Stimulated activated CD4-positive, alpha-beta T cell treated with anti-CD3 and anti-CD28 coated beads, Interleukin-1b, Interleukin-23, amount 100 ng/mL, for 4 hours (primary cell): ENCODE measurements at regions not wholly inside any gene's neighbourhood (a gene's known extent, or its start where the extent isn't known, plus 50 kb on each side); places are given as distances from the start of the nearest gene placed in this dataset.

Source experiments
- DNase-seq, 2 donors: peaks; one replicate each; pipeline ENCODE4 v3.0.0-alpha.2; 2020; ENCODE audit warnings: low read depth in 2 of 2

DNA sequence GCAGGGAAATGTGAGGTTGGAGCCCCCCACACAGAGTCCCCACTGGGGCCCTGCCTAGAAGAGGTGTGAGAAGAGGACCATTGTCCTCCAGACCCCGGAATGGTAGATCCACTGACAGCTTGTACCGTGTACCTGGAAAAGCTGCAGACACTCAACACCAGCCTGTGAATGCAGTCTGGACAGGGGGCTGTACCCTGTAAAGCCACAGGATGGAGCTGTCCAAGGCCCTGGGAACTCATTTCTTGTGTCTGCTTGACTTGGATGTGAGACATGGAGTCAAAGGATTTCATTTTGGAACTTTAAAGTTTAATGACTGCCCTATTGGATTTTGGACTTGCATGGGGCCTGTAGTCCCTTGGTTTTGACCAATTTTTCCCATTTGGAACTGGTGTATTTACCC lies 535.0 kb upstream of the MEF2C start:
- no peak for DNase-seq

DNA sequence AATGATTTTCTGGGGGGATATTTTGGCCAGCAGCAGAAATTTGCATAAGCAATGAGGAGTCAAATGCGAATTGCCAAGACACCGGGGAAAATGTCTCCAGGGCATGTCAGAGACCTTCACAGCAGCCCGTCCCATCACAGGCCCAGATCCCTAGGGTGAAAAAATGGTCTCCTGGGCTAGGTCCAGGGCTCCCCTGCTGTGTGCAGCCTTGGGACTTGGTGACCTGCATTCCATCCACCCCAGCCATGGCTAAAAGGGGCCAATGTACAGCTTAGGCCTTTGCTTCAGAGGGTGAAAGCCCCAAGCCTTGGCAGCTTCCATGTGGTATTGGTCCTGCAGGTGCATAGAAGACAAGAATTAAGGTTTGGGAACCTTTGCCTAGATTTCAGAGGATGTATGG lies 534.5 kb upstream of the MEF2C start:
- DNase-seq = no peak

DNA sequence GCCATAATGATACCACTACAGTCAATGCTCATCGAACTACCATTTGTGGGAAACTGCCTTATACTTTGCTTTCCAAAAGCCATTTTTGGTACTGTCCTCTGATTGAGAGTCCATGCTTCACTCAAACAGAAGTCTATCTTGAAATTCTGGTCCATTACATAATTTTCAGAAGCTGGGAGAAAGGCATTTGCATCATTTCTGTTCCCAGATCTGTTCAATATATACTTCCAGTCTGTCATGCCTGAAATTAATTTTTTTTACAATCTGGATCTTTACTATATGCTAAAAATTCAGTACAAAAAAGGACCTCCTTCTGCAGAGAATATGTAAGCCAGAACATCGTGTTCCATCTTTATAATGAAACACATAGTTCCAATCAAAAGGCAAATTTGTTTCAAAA lies 528.9 kb upstream of the MEF2C start:
- DNase-seq = no peak

DNA sequence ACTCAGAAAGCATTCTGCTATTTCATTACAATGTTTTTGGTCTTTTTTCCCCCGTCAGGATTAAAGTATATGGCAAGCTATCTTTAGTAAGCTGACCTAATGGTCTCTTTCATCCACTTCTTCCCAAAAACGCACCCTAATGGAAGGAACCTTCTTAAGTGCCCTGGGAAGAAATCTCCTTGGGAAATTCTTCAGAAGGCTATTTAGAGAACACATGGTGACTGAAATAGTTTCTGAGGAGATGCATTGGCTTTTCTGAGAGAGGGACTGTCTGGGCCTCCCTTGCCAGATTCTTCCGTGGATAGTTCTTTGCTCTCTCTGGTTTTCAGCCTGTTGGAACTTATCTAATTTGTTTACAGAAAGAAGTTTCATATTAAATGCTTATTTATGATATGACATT lies 524.1 kb upstream of the MEF2C start:
- DNase-seq = no peak

DNA sequence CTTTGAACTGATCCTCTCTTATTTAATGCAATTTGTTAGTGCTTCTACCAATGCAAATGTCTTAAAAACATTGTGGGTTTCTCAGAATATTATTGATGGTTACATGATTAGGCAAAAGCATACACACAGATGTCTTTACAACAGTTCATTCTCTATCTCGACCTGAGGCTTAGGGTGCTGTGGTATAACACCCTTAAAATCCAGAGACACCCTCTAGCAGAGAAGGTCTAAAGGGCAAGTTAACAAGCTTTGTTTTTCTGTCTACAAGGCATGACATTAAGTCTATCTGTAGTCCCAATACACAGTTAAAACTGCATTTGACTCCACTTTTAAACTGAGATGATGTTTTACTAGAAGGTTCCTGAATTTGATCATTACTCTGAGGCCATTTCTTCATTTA lies 518.7 kb upstream of the MEF2C start:
- DNase-seq = no peak

DNA sequence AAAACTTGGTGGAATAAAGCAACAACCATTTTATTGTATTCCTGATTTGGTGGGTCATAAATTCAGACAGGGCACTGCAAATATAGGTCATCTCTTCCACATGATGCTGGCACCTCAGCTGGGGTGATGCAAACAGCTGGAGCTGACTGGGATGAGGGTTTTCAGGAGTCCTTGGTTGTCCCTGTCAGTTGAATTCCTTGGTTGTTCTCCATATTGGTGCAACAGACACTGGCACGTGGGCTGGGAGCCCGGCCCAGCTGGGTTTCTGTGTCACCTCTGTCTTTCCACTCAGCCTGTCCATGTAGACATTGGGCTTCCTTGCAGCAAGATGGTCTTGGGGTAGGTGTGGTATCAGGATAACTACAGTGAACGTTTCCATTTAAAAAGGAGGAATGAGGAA lies 518.0 kb upstream of the MEF2C start:
- DNase-seq = no peak

DNA sequence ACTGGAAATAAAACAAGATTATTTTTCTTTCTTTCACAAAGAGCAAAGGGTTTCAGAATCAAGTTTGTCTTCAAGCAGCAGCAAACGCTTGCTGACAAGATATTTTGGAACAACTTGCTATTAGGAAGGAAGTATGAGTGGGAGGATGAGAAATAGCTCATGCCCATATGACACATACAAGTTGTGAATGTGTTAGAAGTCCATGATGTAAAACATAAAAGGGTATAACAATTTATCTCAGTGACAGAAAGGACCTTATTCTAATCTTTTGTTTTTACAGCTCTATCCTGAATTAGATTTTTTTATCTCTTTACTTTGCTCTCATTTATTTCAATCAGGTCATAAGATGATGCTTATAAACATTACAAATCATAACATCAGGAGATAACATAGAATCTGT lies 516.6 kb upstream of the MEF2C start:
- DNase-seq = no peak

DNA sequence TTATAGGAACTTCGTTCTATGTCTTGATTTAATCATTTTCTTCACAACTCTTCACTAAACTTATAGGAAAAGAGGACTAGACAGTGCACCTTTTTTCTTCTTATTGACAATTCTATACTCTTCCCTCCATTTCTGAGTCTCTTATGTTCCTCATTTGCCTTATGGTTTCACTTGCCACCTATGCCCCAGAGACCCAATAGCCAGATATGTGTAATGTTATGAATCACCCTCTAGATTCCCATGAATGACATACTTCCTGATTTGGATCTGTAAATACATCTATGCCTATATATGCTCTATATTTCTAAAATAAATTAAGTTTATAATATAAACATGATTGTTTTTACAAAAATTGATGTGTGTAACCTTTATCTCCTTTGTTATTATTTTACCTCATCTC lies 514.1 kb upstream of the MEF2C start:
- DNase-seq = no peak

DNA sequence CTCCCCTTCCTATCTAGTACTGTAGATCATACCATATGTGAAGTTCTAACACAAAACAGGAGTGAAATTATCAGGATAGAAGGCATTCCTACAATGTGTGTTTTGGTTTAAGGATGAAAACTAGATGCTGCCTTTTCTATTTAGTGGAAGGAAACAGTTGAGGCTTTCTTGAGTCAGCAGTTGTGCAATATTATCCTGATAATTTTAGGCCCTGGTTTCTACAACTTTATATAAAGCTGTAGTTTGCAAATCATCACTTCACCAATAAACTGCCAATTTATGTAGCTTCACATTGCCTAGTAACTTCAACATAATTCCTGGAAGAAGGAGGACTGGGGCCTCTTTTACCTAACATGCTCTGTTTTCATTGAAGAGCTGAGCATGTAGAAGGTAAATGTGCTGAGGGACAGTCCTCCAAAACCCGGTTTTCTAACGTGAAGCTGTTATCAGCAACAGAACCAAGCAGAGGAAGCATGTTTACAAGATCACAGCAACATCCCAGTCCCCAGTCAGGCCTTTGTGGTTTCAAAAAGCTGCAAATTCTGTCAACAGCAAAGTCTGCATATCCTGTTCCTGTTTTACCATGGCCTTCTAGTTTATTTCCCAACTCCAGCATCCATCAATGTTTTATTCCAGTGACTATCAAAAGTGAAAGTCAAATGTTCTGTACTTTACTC lies 513.4 kb upstream of the MEF2C start:
- DNase-seq = no peak

DNA sequence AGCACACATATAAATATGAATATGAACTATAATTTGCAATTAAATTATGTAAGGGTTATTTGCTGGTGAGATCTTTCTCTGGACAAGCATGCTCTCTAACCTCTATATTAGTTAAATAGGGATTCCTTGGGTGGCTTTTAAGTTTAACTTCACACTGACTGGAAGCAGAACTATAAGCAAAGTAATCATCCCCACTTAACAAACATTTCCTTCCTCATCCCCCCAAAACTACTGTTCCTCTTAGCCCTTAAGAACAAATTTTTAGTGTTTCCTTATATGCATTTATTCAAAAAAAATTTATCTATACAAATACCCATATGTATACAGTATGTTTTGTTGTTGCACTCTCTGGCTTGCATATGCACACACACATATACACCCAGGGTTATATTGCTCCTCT lies 512.1 kb upstream of the MEF2C start:
- no peak for DNase-seq

DNA sequence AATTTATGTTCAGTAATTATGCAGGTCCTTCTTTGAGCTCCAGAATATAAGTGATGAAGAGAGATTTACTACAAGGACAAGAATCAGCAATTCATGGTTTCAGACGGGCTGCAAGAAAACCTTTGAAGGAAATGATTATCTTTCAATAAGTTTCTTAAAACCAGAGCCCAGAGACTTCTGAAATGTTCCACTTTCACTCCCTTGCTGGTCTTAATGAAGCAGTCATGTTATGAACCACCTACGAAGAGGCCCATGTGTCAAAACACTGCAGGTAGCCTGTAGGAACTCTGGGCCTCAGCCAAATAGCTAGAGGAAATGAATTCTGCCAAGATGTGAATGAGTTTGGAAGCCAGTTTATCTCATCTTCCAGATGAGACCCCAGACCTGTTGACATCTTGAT lies 505.9 kb upstream of the MEF2C start:
- DNase-seq = no peak

DNA sequence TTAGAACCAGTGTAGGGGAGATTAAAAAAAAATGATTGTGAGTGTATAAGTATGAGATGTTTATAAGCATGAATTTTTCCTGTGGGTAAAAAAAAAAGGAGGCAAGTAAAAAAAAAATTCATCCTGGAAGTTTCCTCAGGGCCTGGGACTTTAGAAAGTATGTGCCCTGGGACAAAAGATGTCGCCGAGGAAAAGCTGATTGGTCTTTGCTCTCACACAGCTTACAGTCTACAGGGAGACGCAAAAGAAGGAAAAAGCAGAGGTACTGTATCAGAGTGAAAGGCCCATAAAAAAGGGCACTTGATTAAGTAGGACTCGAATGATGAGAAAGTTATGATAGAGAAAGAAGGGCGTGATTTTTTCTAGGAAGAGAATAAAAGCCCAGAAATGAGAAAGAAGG lies 501.4 kb upstream of the MEF2C start:
- no peak for DNase-seq

DNA sequence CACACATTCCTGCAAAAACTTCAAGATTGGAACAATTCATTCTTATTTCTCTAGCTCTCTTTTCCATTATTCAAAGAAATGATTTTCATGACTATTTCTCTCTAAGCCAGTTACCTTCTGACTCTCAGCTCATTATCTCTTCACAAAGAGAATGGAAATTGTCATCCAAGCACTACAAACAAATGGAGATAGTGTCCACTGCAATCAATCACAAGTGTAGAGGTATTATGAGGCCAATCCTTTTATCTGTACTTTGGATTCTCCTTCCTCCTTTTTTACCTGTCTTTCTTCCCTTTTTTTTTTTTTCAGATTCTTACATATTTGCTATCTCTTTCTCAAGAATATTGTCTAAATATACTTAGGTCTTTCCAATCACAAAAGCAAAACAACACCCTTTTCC lies 497.7 kb upstream of the MEF2C start:
- DNase-seq = no peak

DNA sequence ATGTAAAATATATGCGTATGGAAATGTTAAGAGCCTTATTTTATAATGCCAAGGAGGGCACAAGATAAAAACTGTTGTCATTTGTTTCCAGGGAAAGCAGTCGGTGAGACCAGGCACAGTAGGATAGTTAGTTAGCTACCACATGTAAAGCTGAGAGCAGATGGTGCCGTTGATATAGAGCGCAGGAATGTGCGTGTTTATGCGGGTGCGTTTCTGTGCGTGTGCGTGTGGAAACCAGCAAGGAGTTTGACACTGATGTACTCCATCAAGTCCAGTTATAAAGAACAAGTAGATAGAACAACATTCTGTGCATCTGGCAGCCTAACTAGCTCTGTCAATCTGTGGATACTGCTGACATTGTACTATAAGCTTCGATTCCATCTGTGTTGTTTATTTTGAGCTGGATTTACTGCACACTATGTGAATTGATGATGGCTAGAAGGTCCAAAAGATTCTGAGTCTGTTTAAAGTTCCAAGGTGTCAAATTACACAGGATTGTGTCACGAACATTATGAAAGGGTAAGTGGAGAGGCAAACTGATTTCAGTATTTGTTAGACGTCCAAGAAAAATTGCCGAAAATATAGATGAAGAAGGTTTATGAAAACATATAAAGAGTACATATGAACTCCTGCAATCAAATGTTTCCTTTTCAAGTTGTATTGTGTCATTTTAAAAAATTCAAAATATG lies 494.9 kb upstream of the MEF2C start:
- DNase-seq = no peak

DNA sequence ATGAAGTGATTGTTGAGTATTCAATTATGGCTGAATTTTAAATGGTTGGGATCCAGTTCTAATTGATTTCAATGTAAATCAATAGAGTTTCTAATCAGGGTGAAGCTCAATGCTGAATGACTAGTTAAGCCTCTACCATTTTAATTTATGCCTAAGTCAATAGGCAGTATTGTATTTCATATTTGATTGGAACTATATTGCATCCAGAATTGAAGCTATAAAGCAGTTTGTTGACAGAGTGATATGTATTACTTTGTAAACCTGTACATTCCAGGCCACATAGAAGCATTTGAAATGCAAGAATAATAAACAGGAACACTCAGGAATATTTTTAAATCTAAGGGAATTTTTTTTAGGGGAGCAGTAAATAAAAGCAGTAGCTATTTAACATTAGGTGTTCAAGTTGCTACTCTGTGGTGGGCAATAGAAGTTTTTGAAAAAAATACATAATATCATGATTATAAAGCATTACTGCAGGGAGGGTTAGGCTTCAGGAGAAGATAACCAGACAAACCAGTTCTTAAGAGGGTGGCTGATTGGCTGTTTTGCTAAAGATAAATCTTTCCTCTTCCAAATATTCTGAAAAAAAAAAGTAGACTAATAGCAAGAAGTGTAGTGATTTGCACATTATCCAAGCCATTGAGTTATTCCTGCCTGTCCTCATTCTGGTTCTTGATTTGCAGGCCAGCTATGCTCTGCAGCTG lies 492.0 kb upstream of the MEF2C start:
- no peak for DNase-seq

DNA sequence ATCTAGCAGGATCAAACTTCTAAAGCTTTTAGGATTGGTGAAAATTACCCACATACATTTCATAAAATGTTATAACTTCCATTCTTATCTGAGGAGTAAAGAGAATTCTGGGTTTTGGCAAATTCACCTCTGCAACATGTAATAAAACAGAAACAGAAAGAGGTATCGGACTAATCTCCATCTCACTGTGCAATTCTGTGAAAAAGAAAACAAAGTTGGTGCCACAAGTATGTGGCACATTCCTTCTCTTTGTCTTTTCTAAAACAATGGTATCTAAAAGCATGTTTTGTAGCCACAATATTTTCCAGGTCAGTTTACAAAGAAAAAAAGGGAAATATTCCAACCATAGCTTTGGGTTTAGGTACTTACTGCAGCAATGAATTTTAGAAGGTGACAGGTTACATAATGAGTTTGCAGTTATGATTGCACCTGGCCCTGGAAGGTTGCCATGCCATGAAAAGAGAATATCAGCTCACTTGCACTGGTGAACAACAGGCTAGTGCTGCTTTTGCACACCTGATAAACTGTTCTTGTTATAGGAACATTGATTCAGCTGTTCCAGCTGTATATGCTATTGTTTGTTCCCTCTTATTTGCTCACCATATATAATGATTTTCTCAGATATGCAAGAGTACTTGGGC lies 491.3 kb upstream of the MEF2C start:
- DNase-seq = no peak

DNA sequence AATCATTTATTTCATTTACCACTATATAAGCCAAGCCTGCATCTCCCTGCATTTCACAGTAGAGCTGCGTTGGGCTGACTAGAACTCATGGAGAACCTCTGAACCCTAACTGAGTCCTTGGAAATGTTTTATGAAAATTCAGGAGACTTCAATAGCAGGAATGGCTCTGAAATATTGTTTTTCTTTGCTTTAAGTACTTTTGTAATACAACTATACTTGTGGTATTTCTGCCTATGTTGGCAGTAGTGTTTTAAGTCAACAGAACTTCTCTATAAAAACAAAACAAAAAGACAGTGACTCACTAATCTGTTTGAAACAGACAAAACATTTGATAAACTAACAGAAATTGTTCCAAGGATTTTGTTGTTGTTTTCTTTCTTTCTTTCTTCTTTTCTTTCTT lies 489.2 kb upstream of the MEF2C start:
- DNase-seq = no peak

DNA sequence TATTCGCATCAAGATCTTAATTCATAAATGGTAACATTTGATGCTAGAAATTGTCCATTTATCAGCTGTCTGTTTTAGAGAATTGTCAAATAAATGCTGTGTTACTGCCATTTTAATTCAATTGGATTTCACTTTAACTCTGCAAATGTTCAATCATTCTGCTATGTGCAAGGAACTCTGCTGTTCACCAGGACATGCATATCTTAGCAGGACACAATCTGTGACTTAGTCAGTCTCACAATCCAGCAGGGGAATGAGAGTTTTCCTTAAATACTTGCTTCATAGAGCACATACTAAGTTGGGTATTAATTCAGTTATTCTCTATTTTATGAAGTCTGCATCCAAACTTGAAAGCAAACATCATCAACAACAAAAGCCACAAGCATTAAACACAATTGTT lies 488.7 kb upstream of the MEF2C start:
- DNase-seq = no peak

DNA sequence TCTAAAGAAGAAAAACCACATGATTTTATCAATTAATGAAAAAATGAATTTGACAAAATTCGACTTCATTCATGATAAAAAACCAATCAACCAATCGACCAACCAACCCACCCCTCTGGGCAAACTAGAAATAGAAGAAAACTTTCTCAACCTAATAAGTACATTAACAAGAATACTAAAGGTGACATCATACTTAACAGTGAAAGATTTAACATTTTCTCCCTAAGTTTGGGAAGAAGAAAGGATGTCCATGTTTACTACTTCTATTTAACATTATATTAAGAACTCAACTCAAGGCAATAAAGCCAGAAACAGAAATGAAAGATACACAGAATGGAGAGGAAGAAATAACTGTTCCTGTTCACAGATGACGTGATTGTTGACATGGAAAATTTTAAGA lies 476.1 kb upstream of the MEF2C start:
- no peak for DNase-seq

DNA sequence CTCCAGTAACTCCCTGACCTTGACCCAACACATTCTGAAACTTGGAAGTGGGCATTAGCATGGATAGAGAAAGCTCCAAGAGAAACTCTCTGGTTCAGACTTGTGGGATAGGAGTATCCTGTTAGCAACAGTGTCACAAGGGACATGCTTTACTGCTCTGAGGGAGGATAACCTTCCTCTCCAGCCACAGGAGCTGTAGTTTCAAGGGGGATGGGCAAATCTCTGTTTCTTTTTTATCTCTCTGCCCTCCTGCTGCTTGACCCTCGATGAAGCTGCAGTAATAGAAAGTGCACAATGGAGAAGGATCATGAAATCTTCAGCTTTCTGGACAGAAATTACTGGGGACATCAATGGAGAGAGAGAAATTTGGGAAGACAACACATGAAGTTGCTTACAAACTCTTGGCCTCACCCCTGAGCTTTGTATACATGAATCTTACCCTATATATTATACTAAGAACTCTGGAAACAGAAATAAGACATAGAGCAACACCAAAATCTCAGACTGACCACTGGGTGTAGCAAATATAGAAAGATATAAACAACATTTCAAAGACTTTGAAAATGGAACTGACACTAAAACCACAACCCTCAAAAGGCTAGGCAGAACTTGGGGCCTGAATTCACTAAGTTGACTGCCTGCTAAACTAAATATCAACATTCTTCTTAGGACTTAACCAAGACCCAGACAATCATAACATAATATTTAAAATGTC lies 471.0 kb upstream of the MEF2C start:
- no peak for DNase-seq

DNA sequence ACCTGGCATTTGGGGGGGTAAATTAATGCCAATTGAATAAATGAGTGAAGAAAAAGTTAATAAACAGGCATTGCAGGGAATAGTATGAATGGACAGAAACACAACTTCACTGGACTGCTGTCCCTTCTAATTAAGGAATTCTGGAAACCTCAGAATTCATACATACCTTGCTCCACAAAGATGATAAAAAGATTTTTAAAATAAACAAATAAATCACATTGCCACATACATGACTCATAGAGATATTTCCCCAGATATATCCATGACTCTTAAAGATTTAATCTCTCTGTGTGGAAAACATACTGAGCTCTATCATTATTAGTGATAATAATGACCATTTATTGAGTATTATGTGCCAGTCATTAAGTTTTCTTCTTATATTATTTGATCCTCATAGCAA lies 469.0 kb upstream of the MEF2C start:
- no peak for DNase-seq

DNA sequence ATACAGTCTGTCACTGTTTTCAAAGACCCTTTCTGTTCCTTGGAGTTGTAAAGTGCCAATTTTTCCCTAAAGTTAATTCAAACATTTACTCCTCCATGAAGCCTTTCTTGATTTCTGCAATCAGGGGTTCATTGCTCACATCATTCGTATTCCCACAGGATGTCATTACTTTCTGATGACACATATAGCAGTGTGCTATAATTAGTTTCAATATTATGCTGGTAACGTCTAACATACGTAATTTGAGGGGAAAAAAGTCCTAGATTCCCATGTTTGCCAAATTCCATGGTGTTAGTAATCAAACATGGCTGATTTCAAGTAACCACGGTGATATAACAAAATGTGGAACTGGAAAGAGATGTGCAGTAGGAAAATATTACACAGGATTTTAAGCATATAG lies 468.2 kb upstream of the MEF2C start:
- DNase-seq = no peak
